NCI-H524 (cell line): ENCODE measurements at regions not wholly inside any gene's neighbourhood (a gene's known extent, or its start where the extent isn't known, plus 50 kb on each side); places are given as distances from the start of the nearest gene placed in this dataset.

Experiments
- DNase-seq, 2 experiments: peaks; one replicate each; lab custom pipeline; 2025; lab: John Stamatoyannopoulos, UW

DNA sequence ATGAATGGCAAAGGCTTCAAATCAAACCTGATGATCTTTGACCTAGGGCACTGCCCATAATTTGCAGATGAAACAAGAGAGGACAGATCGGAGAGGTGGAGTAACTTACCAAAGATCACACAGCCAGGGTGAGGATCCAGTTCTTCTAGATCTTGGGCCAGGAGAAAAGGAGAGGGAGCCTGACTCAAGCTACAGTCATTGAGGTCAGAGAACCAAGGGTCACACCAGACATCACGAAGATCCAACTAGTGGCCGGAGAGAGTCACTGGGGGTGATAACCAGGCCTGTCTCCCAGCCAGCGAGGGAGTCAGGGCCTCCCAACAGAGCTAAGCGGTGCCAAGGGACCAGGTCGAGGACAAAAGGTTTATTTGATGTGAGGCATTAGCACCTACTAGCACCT is 115.0 kb downstream of the RIPK4 start:
- DNase-seq: no peak

DNA sequence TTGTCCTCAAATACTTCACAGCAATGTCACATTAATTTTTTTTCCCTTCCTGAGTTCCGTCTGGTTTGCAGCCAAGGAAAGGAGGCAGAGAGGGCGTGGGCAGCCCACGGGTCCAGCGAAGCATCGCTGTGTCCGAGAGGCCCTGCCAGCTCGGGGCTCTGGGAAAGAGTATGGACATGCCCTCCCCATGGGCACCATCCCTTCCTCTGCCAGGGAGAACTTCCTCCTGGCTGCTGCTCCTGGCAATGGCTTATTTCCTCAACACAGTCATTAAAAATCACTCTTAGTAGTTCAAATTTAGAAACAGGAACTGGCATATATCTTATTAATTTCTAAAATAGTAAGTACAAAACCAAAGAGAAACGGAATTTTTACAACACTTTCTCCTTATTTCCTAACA is 115.4 kb downstream of the RIPK4 start:
- no peak for DNase-seq

DNA sequence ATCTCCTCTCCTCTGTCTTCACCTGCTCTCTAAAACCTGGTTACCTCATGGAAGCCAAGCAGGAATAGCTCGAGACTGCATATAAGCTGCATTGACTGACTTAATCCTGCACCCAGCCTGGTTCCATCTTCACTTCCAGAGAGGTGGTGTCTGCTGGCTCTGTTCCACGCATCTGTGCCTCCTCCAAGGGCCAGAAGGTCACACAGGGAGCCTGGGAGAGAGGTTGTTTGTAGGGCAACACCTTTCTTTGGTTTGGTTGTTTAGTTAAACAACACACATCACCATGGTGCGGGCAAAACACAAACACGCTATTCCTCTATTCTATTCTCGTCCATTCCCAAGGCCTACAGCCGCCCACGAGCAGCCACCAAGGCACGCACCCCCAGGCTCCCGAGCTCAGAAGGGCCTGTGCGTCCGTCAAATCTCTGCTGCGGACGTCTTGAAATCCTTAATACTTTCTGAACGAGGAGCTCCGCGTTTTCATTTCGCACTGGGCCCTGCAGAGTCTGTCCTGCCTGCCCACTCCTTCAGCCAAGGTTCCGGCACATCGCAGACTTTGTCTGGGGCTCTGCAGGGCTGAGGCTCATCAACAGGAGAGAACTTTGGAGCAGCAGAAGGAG is 116.2 kb downstream of the RIPK4 start:
- DNase-seq: no peak

DNA sequence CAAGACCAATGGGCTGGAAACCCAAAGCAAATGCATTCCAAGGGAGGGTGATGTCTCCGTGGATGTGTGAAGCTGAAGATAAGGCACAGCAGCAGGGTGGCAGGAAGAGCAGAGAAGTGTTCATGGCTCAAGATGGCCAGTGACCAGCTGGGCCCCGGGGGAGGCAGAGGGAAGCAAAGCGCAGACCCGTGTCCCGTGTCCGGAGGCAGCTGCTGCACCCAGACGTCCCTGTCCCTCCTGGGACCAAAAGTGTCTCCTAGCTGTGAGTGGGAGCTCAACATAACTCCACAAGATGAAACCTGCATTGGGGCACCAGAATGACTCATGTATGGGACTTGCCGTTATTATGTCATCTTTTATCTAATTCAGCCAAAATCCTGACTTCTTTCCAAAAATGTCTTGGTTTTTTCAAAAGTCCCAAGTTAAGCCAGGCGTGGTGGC is 118.2 kb downstream of the RIPK4 start:
- no peak for DNase-seq

GRCh38 chr21:41647806-41648561 is 118.9 kb downstream of the RIPK4 start:
- no peak for DNase-seq

DNA sequence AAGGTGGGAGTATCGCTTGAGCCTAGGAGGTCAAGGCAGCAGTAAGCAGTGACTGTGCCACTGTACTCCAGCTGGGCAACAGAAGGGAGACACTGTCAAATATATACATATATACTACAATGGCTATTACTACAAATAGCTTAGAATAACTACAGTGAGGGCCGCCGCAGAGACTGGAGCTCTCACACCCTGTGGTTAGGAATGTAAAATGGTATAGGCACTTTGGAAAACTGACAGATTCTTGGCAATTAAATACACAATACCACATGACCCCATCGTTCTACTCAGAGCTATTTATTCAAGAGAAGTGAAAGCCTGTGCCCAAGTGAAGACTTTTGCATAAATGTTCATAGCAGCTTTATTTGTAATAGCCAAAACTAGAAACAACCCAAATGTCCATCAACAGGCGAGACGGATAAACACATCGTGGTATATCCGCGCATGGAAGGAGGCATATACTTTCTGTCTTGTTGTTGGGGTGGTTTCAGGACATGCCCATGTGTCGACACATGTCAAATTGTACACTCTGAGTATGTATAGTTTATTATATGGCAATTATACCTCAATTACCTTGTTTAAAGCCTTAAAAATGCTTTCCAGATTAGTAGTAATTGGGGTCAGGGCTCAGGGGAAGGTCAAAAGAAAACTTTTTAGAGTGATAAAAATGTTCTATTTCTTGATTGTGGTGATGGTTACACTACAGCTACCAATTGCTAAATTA is 123.4 kb downstream of the RIPK4 start:
- DNase-seq: no peak

DNA sequence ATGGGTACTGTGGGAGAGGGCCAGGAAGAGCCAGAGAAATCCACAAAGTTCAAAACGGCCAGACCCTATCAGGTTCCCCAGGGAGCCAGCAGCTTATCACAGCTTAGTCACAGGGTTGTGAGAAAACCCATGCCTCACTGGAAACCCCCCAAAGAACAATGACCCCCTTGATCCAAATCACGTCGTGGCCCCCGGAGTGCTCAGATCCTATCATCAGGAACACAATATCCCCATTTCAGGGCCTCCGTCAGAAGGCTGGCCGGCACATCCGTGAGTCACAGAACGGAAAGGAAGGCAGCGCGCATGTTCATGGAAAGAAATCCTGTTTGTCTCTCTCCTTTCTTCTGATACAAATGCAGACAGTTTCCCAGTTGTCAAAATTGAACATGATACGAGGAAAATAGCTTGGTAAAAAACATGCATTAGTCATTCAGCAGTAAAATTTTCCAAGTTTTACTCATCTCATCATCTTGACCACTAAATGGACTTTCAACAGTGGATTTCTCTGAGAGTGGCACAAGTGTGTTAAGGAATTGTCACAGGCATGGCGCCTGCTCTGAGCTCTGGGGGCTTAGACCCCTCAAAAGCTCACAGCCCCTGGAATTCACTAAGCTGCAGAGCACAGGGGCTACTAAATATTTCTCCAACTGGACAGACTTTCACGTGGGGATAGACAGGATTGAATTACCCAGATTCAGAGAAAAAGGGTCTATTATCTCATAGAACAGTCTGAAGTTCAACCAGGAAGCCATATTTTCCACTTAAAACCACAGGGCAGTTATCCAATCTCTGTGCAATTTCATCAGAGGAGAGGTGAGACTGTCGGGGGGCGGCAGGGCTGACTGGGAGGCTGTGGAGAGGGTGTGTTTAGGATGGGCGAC is 124.8 kb downstream of the RIPK4 start:
- no peak for DNase-seq

GRCh38 chr21:41641510-41641815 is 125.4 kb downstream of the RIPK4 start:
- no peak for DNase-seq

DNA sequence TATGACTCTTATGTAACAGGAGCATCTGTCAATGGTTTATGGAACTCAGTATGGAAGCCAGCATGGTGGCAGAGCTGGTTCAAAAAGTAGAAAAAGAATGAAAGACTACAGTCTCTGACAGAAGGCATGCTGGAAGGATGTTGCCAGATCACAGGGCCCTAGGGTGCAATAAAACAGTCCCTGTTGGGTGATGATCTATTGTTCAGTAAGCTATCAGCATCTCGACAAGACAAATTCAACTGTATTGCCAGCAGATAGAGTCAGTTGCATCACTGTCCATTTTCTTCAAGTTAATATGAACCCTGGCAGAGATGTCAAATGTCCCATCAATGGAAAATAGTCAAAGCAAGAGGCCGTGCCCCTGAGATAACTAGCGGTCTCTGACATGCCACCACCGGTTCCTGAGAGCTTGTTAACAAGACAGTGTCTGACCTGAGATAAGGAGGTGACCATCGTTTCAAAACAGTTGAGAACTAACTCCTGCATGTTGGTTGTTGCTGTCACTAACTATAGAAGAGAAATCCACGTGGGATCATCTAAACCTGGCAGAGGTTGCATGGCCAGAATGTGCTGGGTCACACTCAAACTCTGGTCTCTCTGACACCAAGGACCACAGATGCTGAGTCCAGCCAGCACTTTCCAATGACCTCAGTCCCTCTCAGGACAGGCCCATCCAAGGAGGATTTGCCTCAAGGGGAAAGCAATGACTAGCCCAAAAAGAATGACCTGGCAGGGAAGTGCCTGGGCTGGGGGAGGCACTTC is 125.9 kb downstream of the RIPK4 start:
- no peak for DNase-seq

- no peak for DNase-seq
These were observed 127.1 kb downstream of the RIPK4 start for GRCh38 chr21:41639766-41640165.

- DNase-seq: no peak
These were observed 127.5 kb downstream of the RIPK4 start for GRCh38 chr21:41639336-41639735.

GRCh38 chr21:41638201-41638790 is 128.6 kb downstream of the RIPK4 start:
- DNase-seq: no peak

DNA sequence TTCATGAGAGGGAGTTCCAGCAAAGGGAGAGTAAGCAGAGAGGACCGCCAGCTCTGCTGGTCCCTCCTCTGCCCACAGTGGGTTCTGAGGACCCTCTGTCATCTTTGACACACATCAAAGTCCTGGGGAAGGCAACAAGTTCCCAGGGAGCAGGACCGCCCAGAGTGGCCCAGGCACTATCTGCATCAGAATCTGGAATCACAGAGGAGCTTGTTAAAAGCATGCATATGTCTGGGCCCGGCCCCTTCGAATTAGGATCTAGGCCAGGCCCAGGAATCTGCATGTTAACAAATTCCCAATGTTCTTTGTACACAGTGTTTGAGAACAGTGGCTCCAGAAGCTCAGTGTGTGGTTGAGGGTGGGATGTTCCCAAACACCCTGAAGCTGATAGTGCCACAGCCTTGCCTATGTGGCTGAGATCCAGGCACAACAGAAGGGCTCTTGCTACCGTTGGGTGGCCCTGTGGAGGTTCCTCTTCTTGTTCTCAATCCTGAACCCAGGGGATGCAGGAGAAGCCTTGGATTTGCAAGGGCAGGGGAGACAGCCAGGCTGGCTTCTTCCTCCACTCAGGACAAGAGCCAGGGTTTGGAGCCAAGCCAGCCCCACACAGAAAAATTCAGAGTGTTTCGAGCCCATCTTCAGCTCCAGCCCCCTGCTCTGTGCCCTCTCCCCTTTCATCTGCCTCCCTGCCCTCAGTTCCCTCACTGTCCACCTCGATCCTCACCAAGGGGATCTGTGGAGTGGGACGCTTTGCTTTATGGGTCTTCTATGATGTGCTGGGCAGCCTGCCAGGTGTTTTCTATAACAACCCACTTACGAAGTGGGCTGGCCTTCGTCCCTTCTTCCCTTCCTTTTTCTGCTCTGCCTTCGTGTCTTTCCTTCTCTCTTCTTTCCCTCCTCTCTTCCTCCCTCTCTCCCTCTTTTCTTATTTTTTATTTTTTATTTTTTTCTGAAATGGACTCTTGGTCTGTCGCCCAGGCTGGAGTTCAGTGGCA is 129.0 kb upstream of the TMPRSS2 start:
- DNase-seq: no peak

DNA sequence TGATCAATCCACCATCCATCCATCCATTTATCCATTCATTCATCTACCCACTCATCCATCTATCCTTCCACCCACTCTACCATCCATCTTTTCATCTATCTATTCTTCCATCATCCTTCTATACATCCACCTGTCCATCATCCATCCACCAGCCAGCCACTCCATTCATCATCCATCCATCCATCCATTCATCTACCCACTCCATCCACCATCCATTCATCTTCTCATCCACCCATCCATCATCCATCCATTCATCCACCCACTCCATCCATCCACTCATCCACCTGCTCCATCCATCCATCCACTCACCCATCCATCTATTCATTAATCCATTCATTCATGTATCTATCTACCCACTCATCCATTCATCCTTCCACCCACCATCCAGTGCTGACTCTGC is 127.9 kb upstream of the TMPRSS2 start:
- no peak for DNase-seq

DNA sequence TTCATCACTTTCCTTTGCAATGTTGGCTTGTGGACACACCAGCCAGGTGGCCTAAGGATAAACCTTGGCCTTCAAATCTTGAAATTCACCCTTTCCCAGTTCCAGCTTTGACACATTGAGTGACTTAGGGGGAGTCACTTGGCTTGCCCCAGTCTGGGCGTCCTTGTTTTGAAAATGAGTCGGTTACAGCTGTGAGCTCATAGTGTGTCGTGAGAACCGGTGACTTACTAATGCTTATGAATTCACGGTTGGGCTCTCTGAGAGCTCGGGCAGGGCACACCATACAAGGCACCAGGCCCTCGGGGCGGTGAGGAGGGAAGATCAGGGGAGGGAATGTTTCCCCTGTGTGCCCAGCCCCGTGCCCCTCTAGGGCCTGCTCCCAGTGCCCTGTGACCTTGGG is 126.9 kb upstream of the TMPRSS2 start:
- DNase-seq: no peak

- no peak for DNase-seq
These were observed 126.3 kb upstream of the TMPRSS2 start for GRCh38 chr21:41634211-41634694.

DNA sequence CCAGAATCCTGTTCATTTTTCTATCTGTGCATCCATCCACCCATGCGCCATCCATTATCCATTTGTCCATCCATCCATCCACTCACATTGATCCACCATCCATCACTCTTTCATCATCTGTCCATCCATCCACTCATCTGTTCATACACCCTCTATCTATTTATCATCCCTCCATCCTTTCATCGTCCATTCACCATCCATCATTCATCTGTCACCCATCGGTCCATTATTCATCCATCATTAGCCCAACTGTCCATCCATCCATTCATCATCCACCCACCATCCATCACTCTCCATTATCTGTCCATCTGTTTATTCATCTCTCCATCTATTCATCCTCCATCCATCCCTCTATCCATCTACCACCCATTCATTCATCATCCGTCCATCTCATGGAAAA is 125.7 kb upstream of the TMPRSS2 start:
- DNase-seq: no peak

GRCh38 chr21:41632748-41633475 is 125.0 kb upstream of the TMPRSS2 start:
- no peak for DNase-seq
